PC-9 (cell line): ENCODE measurements at regions not wholly inside any gene's neighbourhood (a gene's known extent, or its start where the extent isn't known, plus 50 kb on each side); places are given as distances from the start of the nearest gene placed in this dataset.

Source experiments
- CTCF ChIP-seq: fragments of 200-600 bp; sonication (generic); conservative IDR thresholded peaks from 2 replicates; pipeline ENCODE4 v1.6.1; 2017; ENCODE audit warnings: mixed run types, antibody characterized with exemption, mild to moderate bottlenecking, moderate library complexity
- EZH2 ChIP-seq: fragments of 200-600 bp; sonication (generic); IDR thresholded peaks from 2 replicates; pipeline ENCODE4 v1.8.0; 2017; ENCODE audit warnings: antibody characterized with exemption, low read depth

- TF ChIP-seq CTCF (no peak), EZH2 (no peak)
Measured at GRCh38 chr1:111565079-111565478, 54.5 kb upstream of the RAP1A start.
